ENCODE measurements at regions not wholly inside any gene's neighbourhood (a gene's known extent, or its start where the extent isn't known, plus 50 kb on each side); places are given as distances from the start of the nearest gene placed in this dataset.

GRCh38 chr2:59150217-59150849 is 909.2 kb upstream of the FANCL start:
- no peak for TF ChIP-seq POLR2A (IDR thresholded peaks at IDR 0.05; ENCODE audit: low read length)
- no peak for TF ChIP-seq GATA1 (IDR thresholded peaks at IDR 0.05; ENCODE audit: low read depth, low read length)
